Astrocyte (in vitro differentiated cells and primary cell): ENCODE measurements at regions not wholly inside any gene's neighbourhood (a gene's known extent, or its start where the extent isn't known, plus 50 kb on each side); places are given as distances from the start of the nearest gene placed in this dataset.
A peak's percentile ranks its signal among the peaks of the same experiment; 100 is the strongest.

Experiments
- DNase-seq: peaks from one replicate; pipeline ENCODE4 v3.0.0-alpha.2; 2010; ENCODE audit warnings: low read depth
- FAIRE-seq: peaks from 2 replicates; lab custom pipeline; 2011; peaks lifted over from hg19 to GRCh38; lab: Jason Lieb, UNC
- H2AFZ ChIP-seq: 2 replicates; pipeline ENCODE4 v1.6.0; 2012; ENCODE audit warnings: low read depth, low read length, inconsistent platforms
- H3K27ac ChIP-seq: 2 replicates; pipeline ENCODE4 v1.5.1; 2011; ENCODE audit warnings: low read depth, low read length, inconsistent platforms
- H3K27me3 ChIP-seq: 2 replicates; pipeline ENCODE4 v1.6.0; 2011; ENCODE audit warnings: low read length, inconsistent platforms; ENCODE audit not compliant: insufficient read depth
- H3K36me3 ChIP-seq: 2 replicates; pipeline ENCODE4 v1.5.1; 2011; ENCODE audit warnings: low read length, inconsistent platforms; ENCODE audit not compliant: insufficient read depth
- H3K4me1 ChIP-seq: 2 replicates; pipeline ENCODE4 v1.5.1; 2011; ENCODE audit warnings: low read length, inconsistent platforms; ENCODE audit not compliant: insufficient read depth
- H3K4me2 ChIP-seq: 2 replicates; pipeline ENCODE4 v1.6.0; 2012; ENCODE audit warnings: low read length, inconsistent platforms
- H3K4me3 ChIP-seq: 2 replicates; pipeline ENCODE4 v1.5.1; 2011; ENCODE audit warnings: low read depth, mild to moderate bottlenecking, low read length, inconsistent platforms; ENCODE audit not compliant: insufficient read depth
- H3K79me2 ChIP-seq: 2 replicates; pipeline ENCODE4 v1.6.0; 2012; ENCODE audit warnings: mild to moderate bottlenecking, low read length, inconsistent platforms; ENCODE audit not compliant: insufficient read depth
- H3K9ac ChIP-seq: 2 replicates; pipeline ENCODE4 v1.6.0; 2012; ENCODE audit warnings: mild to moderate bottlenecking, low read length, inconsistent platforms
- H3K9me3 ChIP-seq: 2 replicates; pipeline ENCODE4 v1.5.1; 2012; ENCODE audit warnings: low read depth, mild to moderate bottlenecking, low read length, inconsistent platforms; ENCODE audit not compliant: insufficient read depth
- H4K20me1 ChIP-seq: 2 replicates; pipeline ENCODE4 v1.6.0; 2012; ENCODE audit warnings: low read length, inconsistent platforms; ENCODE audit not compliant: insufficient read depth
- H3K27ac Mint-ChIP-seq: one replicate; pipeline ENCODE4 v1.8.0; 2021; ENCODE audit warnings: mild to moderate bottlenecking, mixed read lengths; ENCODE audit not compliant: unreplicated experiment
- H3K27me3 Mint-ChIP-seq: one replicate; pipeline ENCODE4 v1.8.0; 2021; ENCODE audit warnings: low read depth, mixed read lengths; ENCODE audit not compliant: unreplicated experiment
- H3K36me3 Mint-ChIP-seq: one replicate; pipeline ENCODE4 v1.8.0; 2021; ENCODE audit warnings: low read depth, mixed read lengths; ENCODE audit not compliant: unreplicated experiment
- H3K4me1 Mint-ChIP-seq: one replicate; pipeline ENCODE4 v1.8.0; 2021; ENCODE audit warnings: low read depth, mixed read lengths; ENCODE audit not compliant: unreplicated experiment
- H3K4me3 Mint-ChIP-seq: one replicate; pipeline ENCODE4 v1.8.0; 2021; ENCODE audit warnings: mild to moderate bottlenecking, moderate library complexity, mixed read lengths; ENCODE audit not compliant: unreplicated experiment
- H3K9me3 Mint-ChIP-seq: one replicate; pipeline ENCODE4 v1.8.0; 2021; ENCODE audit warnings: mild to moderate bottlenecking, mixed read lengths; ENCODE audit not compliant: unreplicated experiment
- EZH2 ChIP-seq: IDR thresholded peaks from 2 replicates; pipeline ENCODE4 v1.6.1; 2012; ENCODE audit warnings: mild to moderate bottlenecking, low read length, inconsistent platforms; ENCODE audit not compliant: insufficient read depth
- TF ChIP-seq, protein P1 (sequence below): IDR thresholded peaks from 2 replicates; pipeline ENCODE4 v1.5.1; 2011; ENCODE audit warnings: low read depth, mild to moderate bottlenecking, inconsistent platforms, low read length, moderate library complexity; ENCODE audit not compliant: insufficient read depth

DNA sequence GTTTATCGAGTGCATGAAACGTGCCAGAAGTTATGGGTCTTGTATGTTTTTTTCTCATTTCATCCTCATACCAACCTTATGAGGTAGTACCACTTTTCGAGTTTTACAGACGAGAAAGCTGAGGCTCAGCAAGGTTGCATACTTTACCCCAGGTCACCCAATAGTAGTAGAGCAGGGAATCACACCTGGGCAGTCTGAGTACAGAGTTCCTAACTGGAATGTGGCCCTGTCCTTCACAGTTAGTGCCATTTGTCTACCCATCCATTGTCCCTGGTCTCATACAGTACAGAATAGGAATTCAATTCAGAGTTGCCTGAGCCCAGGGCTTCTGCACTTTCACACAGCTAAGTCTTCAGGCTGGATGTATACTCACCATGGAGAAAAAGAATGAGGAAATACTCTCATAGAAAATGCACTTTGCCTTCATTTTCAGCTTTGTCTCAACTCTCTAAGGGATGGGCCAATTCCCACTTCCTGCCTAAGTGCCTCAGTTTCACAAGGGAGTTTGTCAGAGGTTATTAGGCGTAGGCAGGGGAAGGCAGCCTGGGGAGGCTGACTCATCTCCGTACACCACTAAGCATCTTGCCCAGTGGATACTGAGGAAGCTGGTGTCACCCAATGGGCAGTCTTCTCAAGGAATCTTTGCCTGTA lies 93.2 kb downstream of the TMEM212 start:
- Histone ChIP-seq H3K4me2 (peak overlapping the region; percentile 43), H3K9me3 (no peaks in the 10 kb centered on the region), H3K4me3 (no peak overlapping the region), H3K79me2 (no peaks in the 10 kb centered on the region), H2AFZ (no peak overlapping the region), H3K27me3 (no peaks in the 10 kb centered on the region), H3K27ac (peak overlapping the region; percentile 25), H4K20me1 (no peaks in the 10 kb centered on the region), H3K36me3 (no peaks in the 10 kb centered on the region), H3K9ac (no peak overlapping the region), H3K4me1 (peaks cover 7% of the 10 kb centered on the region)
- no peaks in the 10 kb centered on the region for H3K36me3 Mint-ChIP-seq
- TF ChIP-seq, protein P1, sequence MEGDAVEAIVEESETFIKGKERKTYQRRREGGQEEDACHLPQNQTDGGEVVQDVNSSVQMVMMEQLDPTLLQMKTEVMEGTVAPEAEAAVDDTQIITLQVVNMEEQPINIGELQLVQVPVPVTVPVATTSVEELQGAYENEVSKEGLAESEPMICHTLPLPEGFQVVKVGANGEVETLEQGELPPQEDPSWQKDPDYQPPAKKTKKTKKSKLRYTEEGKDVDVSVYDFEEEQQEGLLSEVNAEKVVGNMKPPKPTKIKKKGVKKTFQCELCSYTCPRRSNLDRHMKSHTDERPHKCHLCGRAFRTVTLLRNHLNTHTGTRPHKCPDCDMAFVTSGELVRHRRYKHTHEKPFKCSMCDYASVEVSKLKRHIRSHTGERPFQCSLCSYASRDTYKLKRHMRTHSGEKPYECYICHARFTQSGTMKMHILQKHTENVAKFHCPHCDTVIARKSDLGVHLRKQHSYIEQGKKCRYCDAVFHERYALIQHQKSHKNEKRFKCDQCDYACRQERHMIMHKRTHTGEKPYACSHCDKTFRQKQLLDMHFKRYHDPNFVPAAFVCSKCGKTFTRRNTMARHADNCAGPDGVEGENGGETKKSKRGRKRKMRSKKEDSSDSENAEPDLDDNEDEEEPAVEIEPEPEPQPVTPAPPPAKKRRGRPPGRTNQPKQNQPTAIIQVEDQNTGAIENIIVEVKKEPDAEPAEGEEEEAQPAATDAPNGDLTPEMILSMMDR: no peak
- no peak for TF ChIP-seq EZH2
- DNase-seq (peak; percentile 82), FAIRE-seq (no peak)
- no peaks in the 10 kb centered on the region for H3K27me3 Mint-ChIP-seq
- peak overlapping the region; percentile 48 for H3K27ac Mint-ChIP-seq
- no peak overlapping the region for H3K4me3 Mint-ChIP-seq
- H3K4me1 Mint-ChIP-seq: peaks cover 17% of the 10 kb centered on the region
- H3K9me3 Mint-ChIP-seq: no peaks in the 10 kb centered on the region

DNA sequence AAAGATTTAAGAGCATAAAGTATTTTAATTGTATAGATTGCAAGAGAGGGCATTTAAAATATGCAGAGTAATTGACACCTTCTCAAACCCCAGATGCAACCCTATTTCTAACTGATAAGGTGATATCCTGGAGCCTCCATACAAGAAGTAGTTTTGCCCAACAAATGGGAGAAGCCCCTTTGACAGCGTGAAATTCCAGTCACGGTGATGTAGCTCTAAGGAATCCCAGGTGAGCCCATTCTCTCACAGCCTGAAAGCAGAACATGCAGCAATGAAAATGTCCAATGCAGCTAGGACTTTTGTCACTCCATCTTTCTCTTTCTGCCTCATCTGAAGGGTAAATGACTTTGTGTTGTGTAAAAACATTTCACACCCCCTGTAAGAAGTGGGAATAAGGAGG lies 96.4 kb downstream of the TMEM212 start:
- H3K4me3 ChIP-seq: no peak overlapping the region
- H2AFZ ChIP-seq: no peak overlapping the region
- H4K20me1 ChIP-seq: no peaks in the 10 kb centered on the region
- no peak overlapping the region for H3K4me2 ChIP-seq
- no peak overlapping the region for H3K27ac ChIP-seq
- TF ChIP-seq, protein P1: no peak
- TF ChIP-seq EZH2: no peak
- FAIRE-seq (no peak), DNase-seq (no peak)
- Mint-ChIP-seq H3K27me3 (no peaks in the 10 kb centered on the region), H3K36me3 (no peaks in the 10 kb centered on the region), H3K4me1 (peaks cover 19% of the 10 kb centered on the region), H3K9me3 (peaks cover 1% of the 10 kb centered on the region), H3K27ac (no peak overlapping the region), H3K4me3 (no peak overlapping the region)
- H3K4me1 ChIP-seq: peaks cover 7% of the 10 kb centered on the region
- H3K79me2 ChIP-seq: no peaks in the 10 kb centered on the region
- H3K36me3 ChIP-seq: no peaks in the 10 kb centered on the region
- H3K9me3 ChIP-seq: no peaks in the 10 kb centered on the region
- no peak overlapping the region for H3K9ac ChIP-seq
- no peaks in the 10 kb centered on the region for H3K27me3 ChIP-seq

DNA sequence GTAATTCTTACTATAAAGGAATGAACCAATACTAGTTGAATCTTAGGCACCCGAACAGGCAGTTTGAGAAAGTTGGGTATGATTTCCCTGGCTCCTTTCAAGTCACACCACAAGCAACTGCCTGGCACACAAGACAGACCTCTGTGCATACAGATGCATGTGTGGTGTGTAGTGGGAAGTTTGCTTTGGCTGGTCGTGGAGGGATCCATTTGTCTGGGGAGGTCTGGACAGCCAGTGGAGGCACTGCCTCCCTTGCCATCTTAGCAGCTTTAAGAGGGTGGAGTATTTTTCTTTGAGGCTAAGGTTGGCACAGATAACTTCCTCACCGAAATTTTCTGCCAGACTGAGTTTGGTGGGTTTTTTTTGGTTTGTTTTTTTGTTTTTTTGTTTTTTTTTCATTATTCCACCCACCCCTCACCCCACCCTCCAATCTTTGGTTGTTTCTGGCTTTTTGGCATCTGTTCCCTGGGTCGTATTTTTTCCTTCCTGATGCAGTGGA lies 97.1 kb downstream of the TMEM212 start:
- no peak overlapping the region for H2AFZ ChIP-seq
- no peak overlapping the region for H3K27ac Mint-ChIP-seq
- no peak overlapping the region for H3K4me3 Mint-ChIP-seq
- H3K27ac ChIP-seq: no peak overlapping the region
- H3K36me3 ChIP-seq: no peaks in the 10 kb centered on the region
- peaks cover 1% of the 10 kb centered on the region for H3K9me3 Mint-ChIP-seq
- H3K4me2 ChIP-seq: no peak overlapping the region
- H3K79me2 ChIP-seq: no peaks in the 10 kb centered on the region
- H3K4me1 Mint-ChIP-seq: peaks cover 21% of the 10 kb centered on the region
- no peak for FAIRE-seq
- no peak overlapping the region for H3K9ac ChIP-seq
- peaks cover 7% of the 10 kb centered on the region for H3K4me1 ChIP-seq
- TF ChIP-seq, protein P1: no peak
- TF ChIP-seq EZH2: no peak
- no peak overlapping the region for H3K4me3 ChIP-seq
- H3K36me3 Mint-ChIP-seq: no peaks in the 10 kb centered on the region
- H4K20me1 ChIP-seq: no peaks in the 10 kb centered on the region
- H3K27me3 ChIP-seq: no peaks in the 10 kb centered on the region
- H3K27me3 Mint-ChIP-seq: no peaks in the 10 kb centered on the region
- no peak for DNase-seq
- no peaks in the 10 kb centered on the region for H3K9me3 ChIP-seq
